ENCODE measurements at regions not wholly inside any gene's neighbourhood (a gene's known extent, or its start where the extent isn't known, plus 50 kb on each side); places are given as distances from the start of the nearest gene placed in this dataset.

GRCh38 chr1:222232842-222233241, 315.1 kb downstream of the HHIPL2 start:
- no peaks in the 10 kb centered on the region for H3K27me3 ChIP-seq
- no peak overlapping the region for H2AFZ ChIP-seq
- H3K36me3 ChIP-seq (replicated peaks; ENCODE audit: insufficient read depth, low read depth) = no peaks in the 10 kb centered on the region
- no peak overlapping the region for H3K4me3 ChIP-seq
- no peak overlapping the region for H3K4me2 ChIP-seq
- no peak overlapping the region for H3K27ac ChIP-seq
- no peaks in the 10 kb centered on the region for H3K4me1 ChIP-seq (ENCODE audit: insufficient read depth)
- H3K79me2 ChIP-seq = no peaks in the 10 kb centered on the region
- DNase-seq (ENCODE audit: low spot score) = no peak
- TF ChIP-seq, protein P1, sequence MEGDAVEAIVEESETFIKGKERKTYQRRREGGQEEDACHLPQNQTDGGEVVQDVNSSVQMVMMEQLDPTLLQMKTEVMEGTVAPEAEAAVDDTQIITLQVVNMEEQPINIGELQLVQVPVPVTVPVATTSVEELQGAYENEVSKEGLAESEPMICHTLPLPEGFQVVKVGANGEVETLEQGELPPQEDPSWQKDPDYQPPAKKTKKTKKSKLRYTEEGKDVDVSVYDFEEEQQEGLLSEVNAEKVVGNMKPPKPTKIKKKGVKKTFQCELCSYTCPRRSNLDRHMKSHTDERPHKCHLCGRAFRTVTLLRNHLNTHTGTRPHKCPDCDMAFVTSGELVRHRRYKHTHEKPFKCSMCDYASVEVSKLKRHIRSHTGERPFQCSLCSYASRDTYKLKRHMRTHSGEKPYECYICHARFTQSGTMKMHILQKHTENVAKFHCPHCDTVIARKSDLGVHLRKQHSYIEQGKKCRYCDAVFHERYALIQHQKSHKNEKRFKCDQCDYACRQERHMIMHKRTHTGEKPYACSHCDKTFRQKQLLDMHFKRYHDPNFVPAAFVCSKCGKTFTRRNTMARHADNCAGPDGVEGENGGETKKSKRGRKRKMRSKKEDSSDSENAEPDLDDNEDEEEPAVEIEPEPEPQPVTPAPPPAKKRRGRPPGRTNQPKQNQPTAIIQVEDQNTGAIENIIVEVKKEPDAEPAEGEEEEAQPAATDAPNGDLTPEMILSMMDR (IDR thresholded peaks at IDR 0.05; ENCODE audit: poor library complexity) = no peak
- TF ChIP-seq EZH2phosphoT487 (IDR thresholded peaks at IDR 0.05; ENCODE audit: low read depth, severe bottlenecking, unreplicated experiment) (no peak), EZH2 (IDR thresholded peaks at IDR 0.05; ENCODE audit: borderline replicate concordance) (no peak)
- H4K20me1 ChIP-seq (ENCODE audit: insufficient read depth, poor library complexity, severe bottlenecking) = no peaks in the 10 kb centered on the region
- H3K9me3 ChIP-seq (ENCODE audit: low read depth) = no peaks in the 10 kb centered on the region
- H3K9me2 ChIP-seq (replicated peaks; ENCODE audit: insufficient read depth) = no peaks in the 10 kb centered on the region

DNA sequence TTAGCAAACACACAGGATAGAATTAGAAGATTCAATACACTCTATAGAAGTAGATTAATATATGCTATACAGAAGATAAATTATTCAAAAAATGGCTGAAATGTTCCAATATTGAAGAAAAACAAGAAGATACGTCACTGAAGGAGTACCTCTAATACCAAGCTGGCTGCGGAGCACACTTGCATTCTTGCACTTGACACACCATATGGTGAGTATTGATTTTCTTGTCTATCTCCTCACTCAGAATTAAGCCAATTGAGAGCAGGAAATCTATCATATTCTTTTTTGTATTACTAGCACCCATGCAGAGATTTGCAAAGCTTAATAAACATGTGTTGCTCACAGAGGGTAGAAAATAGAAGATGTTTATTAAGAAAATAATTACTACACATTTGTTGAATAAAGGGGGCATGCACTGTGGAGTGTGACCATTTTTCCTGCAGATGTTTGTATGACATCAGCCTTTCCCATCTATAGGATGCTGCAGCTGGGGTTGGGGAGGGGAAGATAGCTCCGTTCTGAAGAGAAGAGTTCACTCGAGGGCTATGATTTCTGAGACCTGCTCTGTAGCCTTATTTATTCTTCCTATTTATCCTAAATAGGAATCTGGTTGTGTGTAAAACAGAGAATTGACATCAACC, 318.1 kb downstream of the HHIPL2 start:
- no peaks in the 10 kb centered on the region for H3K36me3 ChIP-seq (replicated peaks; ENCODE audit: insufficient read depth, low read depth)
- no peaks in the 10 kb centered on the region for H3K9me3 ChIP-seq (ENCODE audit: low read depth)
- 84% methylated on average over 4 of the region's 4 CpGs for WGBS (ENCODE audit: low lambda C conversion rate, missing lambda C conversion rate)
- no peaks in the 10 kb centered on the region for H3K79me2 ChIP-seq
- H2AFZ ChIP-seq = no peak overlapping the region
- no peaks in the 10 kb centered on the region for H3K9me2 ChIP-seq (replicated peaks; ENCODE audit: insufficient read depth)
- DNase-seq (ENCODE audit: low spot score) = no peak
- H3K27me3 ChIP-seq = no peaks in the 10 kb centered on the region
- no peak for TF ChIP-seq EZH2 (IDR thresholded peaks at IDR 0.05; ENCODE audit: borderline replicate concordance)
- no peak for TF ChIP-seq EZH2phosphoT487 (IDR thresholded peaks at IDR 0.05; ENCODE audit: low read depth, severe bottlenecking, unreplicated experiment)
- TF ChIP-seq, protein P1 (IDR thresholded peaks at IDR 0.05; ENCODE audit: poor library complexity) = no peak
- H3K4me1 ChIP-seq (ENCODE audit: insufficient read depth) = no peaks in the 10 kb centered on the region
- H3K27ac ChIP-seq = no peak overlapping the region
- H4K20me1 ChIP-seq (ENCODE audit: insufficient read depth, poor library complexity, severe bottlenecking) = no peaks in the 10 kb centered on the region
- no peak overlapping the region for H3K4me3 ChIP-seq
- H3K4me2 ChIP-seq = no peak overlapping the region

GRCh38 chr1:222225316-222225691, 322.6 kb downstream of the HHIPL2 start:
- H3K4me1 ChIP-seq (ENCODE audit: insufficient read depth) = no peaks in the 10 kb centered on the region
- no peak overlapping the region for H3K27ac ChIP-seq
- H2AFZ ChIP-seq = no peak overlapping the region
- H3K9me2 ChIP-seq (replicated peaks; ENCODE audit: insufficient read depth) = no peaks in the 10 kb centered on the region
- WGBS (ENCODE audit: low lambda C conversion rate, missing lambda C conversion rate) = 59% methylated on average over 4 of the region's 4 CpGs
- H4K20me1 ChIP-seq (ENCODE audit: insufficient read depth, poor library complexity, severe bottlenecking) = no peaks in the 10 kb centered on the region
- no peaks in the 10 kb centered on the region for H3K79me2 ChIP-seq
- no peak for TF ChIP-seq EZH2 (IDR thresholded peaks at IDR 0.05; ENCODE audit: borderline replicate concordance)
- TF ChIP-seq, protein P1 (IDR thresholded peaks at IDR 0.05; ENCODE audit: poor library complexity) = no peak
- TF ChIP-seq EZH2phosphoT487 (IDR thresholded peaks at IDR 0.05; ENCODE audit: low read depth, severe bottlenecking, unreplicated experiment) = no peak
- H3K9me3 ChIP-seq (ENCODE audit: low read depth) = no peaks in the 10 kb centered on the region
- no peaks in the 10 kb centered on the region for H3K27me3 ChIP-seq
- H3K36me3 ChIP-seq (replicated peaks; ENCODE audit: insufficient read depth, low read depth) = no peaks in the 10 kb centered on the region
- H3K4me2 ChIP-seq = no peak overlapping the region
- H3K4me3 ChIP-seq = no peak overlapping the region
- no peak for DNase-seq (ENCODE audit: low spot score)

All from hepatocyte (in vitro differentiated cells).